ENCODE measurements at regions not wholly inside any gene's neighbourhood (a gene's known extent, or its start where the extent isn't known, plus 50 kb on each side); places are given as distances from the start of the nearest gene placed in this dataset.

DNA sequence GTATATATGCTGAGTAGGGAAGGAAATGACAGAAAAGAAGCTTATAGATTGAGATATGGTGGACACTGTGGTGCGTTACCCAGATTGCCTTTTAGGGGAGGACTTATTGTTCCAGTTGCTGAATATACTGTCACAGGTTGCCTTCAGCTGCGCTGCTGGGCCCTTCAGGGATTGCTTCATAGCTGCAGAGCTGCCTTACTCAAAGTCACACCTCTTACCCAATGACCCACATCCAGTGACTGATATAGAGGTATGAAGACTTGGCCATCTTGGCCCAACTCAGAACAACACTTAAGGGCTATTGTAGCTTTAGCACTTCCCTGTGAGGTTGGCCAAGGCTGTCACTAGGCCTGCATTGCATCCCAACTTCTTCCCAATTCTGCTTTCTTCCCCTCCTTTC is 63.4 kb upstream of the TMEM164 start:
- no peak for DNase-seq (ENCODE audit: extremely low spot score)
- TF ChIP-seq, protein P1, sequence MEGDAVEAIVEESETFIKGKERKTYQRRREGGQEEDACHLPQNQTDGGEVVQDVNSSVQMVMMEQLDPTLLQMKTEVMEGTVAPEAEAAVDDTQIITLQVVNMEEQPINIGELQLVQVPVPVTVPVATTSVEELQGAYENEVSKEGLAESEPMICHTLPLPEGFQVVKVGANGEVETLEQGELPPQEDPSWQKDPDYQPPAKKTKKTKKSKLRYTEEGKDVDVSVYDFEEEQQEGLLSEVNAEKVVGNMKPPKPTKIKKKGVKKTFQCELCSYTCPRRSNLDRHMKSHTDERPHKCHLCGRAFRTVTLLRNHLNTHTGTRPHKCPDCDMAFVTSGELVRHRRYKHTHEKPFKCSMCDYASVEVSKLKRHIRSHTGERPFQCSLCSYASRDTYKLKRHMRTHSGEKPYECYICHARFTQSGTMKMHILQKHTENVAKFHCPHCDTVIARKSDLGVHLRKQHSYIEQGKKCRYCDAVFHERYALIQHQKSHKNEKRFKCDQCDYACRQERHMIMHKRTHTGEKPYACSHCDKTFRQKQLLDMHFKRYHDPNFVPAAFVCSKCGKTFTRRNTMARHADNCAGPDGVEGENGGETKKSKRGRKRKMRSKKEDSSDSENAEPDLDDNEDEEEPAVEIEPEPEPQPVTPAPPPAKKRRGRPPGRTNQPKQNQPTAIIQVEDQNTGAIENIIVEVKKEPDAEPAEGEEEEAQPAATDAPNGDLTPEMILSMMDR (IDR thresholded peaks at IDR 0.05; ENCODE audit: control extremely low read depth, extremely low read depth, low read depth, missing control alignments), result no peak
- POLR2A ChIA-PET, result no interaction called here
- CTCF ChIA-PET, result interaction anchor here (1.4 kb wide), 1 partner anchor 48 kb away, joined by 3 read pairs; no protein-coding TSS in a partner anchor

DNA sequence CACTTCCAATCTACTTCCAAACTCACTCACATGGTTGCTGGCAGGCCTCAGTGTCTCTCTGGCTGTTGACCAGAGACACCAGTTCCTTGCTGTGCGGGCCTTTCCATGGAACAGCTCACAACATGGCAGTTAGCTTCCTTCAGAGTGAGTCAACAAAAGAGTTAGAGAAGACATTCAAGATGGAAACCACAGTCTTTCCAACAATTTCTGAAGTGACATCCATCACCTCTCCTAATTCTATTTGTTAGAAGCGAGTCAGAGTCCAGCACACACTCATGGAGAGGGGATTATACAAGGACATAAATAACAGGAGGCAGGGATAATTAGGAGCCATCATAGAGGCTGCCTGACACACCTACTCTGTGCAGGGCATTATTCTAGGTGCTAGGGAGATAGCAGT is 62.5 kb upstream of the TMEM164 start:
- ChIA-PET POLR2A (no interaction called here), CTCF (interaction anchor here (1.4 kb wide), 1 partner anchor 49 kb away, joined by 3 read pairs; no protein-coding TSS in a partner anchor)
- TF ChIP-seq, protein P1 (IDR thresholded peaks at IDR 0.05; ENCODE audit: control extremely low read depth, extremely low read depth, low read depth, missing control alignments), result no peak
- no peak for DNase-seq (ENCODE audit: extremely low spot score)

DNA sequence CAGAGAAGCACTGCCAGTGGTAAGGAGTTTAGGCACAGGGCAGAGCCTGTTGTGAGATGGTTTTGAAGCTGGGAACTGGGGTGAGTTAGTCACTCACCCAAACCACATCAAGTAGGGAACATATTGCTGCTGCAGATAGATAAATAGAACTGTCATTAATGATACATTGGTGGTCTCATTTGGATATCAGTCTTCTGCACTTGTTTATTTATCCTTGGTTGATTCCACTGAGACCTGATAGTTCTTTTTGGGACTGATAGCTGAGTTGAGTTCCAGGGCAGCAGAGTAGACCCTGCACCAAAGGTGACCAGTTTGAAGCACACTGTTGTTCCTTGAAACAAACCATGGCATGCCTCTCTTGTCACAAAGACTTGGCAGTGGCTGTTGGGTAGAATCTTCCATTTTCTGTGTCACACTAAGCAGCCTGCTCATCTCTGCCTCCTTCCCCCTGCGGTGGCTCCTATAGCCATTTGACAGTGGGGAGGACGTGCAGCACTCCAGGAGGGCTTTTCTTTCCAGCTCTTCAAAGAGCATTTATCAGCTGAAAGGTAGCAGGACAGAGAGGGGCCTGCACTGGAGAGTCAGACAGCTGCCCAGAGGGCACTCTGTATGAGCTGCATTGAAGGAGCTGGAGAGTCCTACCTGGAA is 59.7 kb upstream of the TMEM164 start:
- ChIA-PET POLR2A (no interaction called here), CTCF (interaction anchor here (1.3 to 1.5 kb wide), 3 partner anchors 11 to 203 kb away, joined by 3 to 4 read pairs (median 3); no protein-coding TSS in a partner anchor)
- TF ChIP-seq, protein P1 (IDR thresholded peaks at IDR 0.05; ENCODE audit: control extremely low read depth, extremely low read depth, low read depth, missing control alignments), result no peak
- DNase-seq (ENCODE audit: extremely low spot score), result no peak

DNA sequence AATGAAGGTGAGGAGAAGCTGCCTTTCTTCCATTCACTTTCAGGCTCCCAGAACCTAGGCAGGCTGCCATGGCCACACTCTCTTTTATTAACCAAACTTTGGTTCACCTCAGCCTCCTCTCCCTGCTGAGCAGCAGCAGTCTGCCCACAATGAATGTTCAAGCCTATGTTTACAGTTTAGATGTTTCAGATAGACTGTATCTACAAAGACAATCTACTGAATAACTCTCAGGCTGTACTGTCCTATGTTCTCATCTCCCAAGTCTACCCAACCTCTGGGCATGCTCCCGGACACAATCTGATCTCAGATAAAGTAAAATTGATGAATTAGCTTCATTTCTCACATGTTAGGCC is 59.2 kb upstream of the TMEM164 start:
- POLR2A ChIA-PET, result no interaction called here
- CTCF ChIA-PET, result interaction anchor here (1.3 to 1.5 kb wide), 2 partner anchors 16 to 203 kb away, joined by 3 to 4 read pairs; no protein-coding TSS in a partner anchor
- DNase-seq (ENCODE audit: extremely low spot score), result no peak
- TF ChIP-seq, protein P1 (IDR thresholded peaks at IDR 0.05; ENCODE audit: control extremely low read depth, extremely low read depth, low read depth, missing control alignments), result no peak

DNA sequence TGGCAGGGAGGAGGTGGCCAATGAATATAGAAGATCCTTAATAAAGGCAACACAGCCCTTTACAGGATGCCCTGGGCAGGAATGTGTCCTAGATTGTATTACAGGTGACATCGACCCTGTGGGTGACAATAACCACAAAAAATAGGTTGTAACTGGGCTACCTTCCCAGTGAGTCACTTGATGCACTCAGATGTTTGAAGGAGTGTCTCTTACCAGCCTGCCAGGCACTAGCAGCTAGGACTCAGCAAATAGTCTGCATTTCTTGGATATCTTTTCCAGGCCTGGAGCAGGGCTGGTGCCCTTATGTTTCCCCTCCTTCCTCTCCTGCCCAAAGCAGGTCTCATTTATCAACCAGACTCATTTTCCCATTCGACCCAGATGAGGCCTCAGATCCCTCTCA is 50.9 kb upstream of the TMEM164 start:
- TF ChIP-seq, protein P1 (IDR thresholded peaks at IDR 0.05; ENCODE audit: control extremely low read depth, extremely low read depth, low read depth, missing control alignments), result no peak
- CTCF ChIA-PET, result no interaction called here
- no peak for DNase-seq (ENCODE audit: extremely low spot score)
- POLR2A ChIA-PET, result no interaction called here

DNA sequence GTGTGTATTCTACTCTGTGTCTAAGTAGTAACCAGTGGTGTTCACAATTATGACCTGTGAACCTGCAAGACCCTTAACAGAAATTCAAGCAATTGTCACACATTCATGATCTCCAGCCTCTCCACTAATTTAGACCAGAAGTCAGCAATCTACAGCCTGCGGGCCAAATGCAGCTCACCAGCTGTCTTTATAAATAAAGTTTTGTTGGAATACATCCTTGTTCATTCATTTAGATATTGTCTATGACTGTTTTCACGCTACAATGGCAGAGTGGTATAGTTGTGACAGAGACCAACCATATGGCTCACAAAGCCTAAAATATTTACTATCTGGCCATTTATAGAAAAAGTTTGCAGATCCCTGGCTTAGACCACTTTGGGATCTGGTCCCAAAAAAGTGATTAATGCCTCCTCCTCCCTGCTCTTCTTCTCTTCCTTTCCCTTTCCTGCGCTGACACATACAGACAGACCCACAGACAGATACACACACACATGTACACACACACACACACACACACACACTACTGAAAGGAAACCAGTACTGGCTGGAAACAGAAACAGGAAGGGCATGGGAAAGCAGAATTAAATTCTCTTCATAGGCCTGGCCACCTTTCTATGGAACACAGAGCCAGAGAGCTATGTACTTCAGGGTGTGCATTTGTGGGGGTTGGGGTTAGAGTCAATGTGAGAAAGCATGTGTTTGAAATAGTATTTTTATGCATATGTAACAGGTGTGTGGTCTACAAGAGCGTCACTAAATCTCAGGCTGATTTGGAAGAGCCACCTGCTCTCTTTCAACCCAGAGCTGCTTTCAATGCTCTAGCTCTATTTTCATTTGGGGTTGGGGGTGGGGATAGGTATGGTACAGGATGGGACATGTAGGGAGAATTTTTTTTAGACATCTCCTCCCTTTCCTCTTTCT is 49.7 kb upstream of the TMEM164 start:
- ChIA-PET CTCF (interaction anchor here (1.3 to 2.7 kb wide), 2 partner anchors 19 to 62 kb away, joined by 3 to 8 read pairs; no protein-coding TSS in a partner anchor), POLR2A (no interaction called here)
- peak; percentile 10 for DNase-seq (ENCODE audit: extremely low spot score)
- TF ChIP-seq, protein P1 (IDR thresholded peaks at IDR 0.05; ENCODE audit: control extremely low read depth, extremely low read depth, low read depth, missing control alignments), result no peak
